GM12892 (cell line): ENCODE measurements at regions not wholly inside any gene's neighbourhood (a gene's known extent, or its start where the extent isn't known, plus 50 kb on each side); places are given as distances from the start of the nearest gene placed in this dataset.

Source experiments
- POLR2A ChIP-seq: IDR thresholded peaks from 2 replicates; pipeline ENCODE4 v1.6.1; 2011; ENCODE audit warnings: low read depth, low read length, control low read depth
- POLR2AphosphoS5 ChIP-seq: IDR thresholded peaks from 2 replicates; pipeline ENCODE4 v1.6.1; 2011; ENCODE audit warnings: low read depth, low read length, control low read depth

DNA sequence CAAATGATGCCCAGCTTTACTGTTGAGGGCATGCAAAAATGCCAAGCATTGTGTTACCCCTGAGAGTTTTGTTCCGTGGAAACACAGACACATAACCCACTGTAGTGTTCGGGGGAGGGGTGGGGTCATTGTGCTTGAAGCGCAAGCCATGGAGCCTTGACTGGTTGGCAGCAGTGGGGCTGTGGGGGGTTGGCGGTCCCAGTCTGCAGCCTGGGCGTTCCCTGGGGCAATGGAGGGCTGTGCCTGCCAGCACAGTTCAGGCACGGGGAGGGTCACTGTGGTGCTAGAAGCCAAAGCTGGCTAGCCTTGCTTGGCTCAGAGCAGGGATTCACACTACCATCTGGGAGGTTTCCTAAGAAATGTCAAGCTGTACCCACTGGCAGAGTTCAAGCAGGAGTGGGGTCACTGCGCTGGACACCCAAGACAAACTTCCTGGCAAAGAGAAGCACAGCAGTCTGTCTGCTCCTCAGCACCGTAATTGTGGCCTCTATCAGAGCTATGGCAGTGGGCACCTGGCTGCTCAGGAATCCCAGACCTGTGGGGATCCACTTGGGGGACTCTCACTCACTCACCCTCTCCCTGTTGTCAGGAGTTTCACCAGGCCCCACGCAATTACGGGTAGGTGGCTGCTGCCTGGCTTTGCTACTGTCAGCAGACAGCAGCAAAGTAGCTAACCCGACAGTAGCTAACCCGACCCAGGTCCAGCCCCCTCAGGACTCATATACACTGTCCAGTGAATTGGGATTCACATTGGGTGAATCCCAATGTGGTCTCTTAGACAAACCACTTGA, 292.4 kb downstream of the ZWINT start:
- TF ChIP-seq POLR2A (no peak), POLR2AphosphoS5 (no peak)
